Activated CD8-positive, alpha-beta memory T cell treated with anti-CD3 and anti-CD28 coated beads, Interleukin-2, amount 50 U/mL, for 24 hours (primary cell): ENCODE measurements at regions not wholly inside any gene's neighbourhood (a gene's known extent, or its start where the extent isn't known, plus 50 kb on each side); places are given as distances from the start of the nearest gene placed in this dataset.
"Not testable (repeated sequence)": the region's sequence is repeated elsewhere in the genome, so short reads cannot be mapped to it uniquely, and the experiment has no call there.

ENCODE experiments used
- DNase-seq: peaks from one replicate; pipeline ENCODE4 v3.0.0-alpha.2; 2020; ENCODE audit errors: extremely low read depth

DNA sequence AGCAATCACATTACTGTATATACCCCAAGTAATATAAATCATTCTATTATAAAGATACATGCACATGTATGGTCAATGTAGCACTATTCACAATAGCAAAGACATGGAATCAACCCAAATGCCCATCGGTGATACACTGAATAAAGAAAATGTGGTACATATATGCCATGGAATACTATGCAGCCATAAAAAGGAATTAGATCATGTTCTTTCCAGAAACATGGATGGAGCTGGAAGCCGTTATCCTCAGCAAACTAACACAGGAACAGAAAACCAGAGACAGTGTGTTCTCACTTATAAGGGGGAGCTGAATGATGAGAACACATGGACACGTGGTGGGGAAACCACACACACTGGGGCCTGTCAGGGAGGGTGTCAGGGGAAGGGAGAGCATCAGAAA is 1180.9 kb downstream of the REEP3 start:
- DNase-seq, result not testable (repeated sequence)

- no peak for DNase-seq
Observed at GRCh38 chr10:64708884-64709681, 1187.9 kb downstream of the REEP3 start.

DNA sequence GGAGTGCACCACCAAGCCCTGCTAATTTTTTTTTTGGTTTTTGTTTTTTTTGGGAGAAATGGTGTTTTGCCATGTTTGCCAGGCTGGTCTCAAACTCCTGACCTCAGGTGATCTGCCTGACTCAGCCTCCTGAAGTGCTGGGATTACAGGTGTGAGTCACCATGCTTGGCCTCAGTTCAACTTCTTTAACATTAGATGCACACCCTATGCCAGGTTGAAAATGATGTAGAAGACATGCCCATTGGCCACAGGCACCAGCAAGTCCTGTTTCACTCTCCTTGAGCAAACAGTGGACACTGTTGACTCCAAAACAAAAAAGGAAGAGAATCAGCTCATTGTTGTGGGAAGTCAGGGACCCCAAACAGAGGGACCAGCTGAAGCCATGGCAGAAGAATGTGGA is 1205.3 kb downstream of the REEP3 start:
- DNase-seq, result no peak

- DNase-seq, result no peak
Observed at GRCh38 chr10:64731016-64731415, 1209.8 kb downstream of the REEP3 start.

DNA sequence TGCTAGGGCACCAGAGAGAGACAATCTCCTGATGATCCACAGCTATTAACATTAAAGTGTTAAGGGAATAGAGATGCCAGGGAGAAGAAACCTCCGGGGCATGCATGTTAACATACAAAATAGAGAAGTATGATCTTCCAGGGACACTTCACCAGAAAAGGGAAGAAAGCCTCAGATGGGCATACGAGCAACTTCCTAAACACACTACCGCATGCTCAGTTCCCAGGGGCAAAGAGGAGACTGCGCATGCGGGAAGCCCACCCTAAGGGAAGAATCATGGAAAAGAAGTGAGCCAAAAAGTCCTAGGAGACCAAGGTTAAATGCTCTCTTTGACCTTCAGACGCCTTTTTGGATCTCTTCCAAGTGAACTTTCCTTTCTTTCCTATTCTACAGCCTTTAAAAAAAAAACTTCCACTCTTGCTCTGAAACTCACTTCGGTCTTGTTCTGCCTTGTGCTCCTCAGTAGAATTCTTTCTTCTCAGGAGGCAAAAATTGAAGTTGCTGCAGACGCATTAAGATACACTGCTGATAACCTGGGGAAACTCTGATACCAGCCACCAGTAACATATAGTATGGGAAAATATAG is 1211.3 kb downstream of the REEP3 start:
- DNase-seq, result no peak

DNA sequence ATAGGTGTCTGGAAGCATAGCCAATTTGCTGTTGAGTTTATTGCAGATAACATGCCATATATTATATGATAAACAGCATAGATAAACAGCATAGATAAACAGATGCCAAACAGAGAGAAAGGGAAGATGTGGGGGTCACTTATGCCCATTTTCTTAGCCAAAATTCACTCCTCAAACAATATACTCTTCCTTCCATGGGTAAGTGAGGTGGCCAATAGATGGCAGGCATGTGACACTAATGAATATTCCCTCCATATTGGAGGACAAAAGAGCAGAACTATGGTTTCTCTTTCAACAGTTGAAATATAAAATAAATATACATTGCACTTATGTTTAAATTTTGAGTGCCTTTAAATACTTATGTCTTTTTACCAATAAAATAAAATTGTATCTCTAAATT is 1212.8 kb downstream of the REEP3 start:
- DNase-seq, result no peak

DNA sequence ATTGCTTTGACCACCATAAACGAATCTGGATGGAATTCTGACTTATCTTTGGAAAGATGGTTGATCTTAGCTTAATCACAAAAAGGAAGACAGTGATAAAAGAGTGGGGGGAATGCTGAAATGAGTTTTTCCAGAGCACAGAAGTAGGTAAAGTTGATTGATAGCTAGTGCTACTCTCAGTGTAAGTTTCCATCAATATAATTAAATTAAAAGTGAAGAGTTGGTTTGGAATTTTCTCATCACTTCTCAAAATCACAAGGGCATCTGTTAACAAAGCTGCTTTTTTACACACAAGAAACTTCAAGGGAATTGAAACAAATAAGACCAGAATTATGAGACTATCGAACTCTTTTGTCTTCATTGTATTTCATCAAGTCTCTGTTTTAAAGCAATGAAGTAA is 1217.3 kb downstream of the REEP3 start:
- DNase-seq, result no peak

- DNase-seq, result no peak
Observed at GRCh38 chr10:64745565-64745964, 1224.4 kb downstream of the REEP3 start.

- DNase-seq, result no peak
Observed at GRCh38 chr10:64750672-64751071, 1229.5 kb downstream of the REEP3 start.

- no peak for DNase-seq
Observed at GRCh38 chr10:64753516-64753915, 1232.3 kb downstream of the REEP3 start.

DNA sequence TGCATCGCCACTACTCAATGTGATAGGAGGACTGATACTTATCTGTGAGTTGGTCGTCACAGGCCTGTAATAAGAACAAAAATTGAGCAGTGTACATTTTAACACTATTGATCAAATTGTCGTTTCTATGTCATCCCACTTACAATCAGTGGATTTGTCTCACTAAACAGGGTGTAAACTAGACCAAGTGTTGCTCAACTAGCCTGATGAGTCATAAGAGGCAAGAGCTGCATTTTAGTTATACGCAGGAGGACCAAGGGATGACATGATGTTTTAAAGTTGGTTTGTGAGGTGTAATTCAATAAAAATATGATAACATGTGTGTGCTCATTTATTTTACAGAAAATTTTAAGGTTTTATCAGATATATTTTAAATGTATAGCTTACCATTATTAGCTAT is 1239.2 kb downstream of the REEP3 start:
- no peak for DNase-seq

DNA sequence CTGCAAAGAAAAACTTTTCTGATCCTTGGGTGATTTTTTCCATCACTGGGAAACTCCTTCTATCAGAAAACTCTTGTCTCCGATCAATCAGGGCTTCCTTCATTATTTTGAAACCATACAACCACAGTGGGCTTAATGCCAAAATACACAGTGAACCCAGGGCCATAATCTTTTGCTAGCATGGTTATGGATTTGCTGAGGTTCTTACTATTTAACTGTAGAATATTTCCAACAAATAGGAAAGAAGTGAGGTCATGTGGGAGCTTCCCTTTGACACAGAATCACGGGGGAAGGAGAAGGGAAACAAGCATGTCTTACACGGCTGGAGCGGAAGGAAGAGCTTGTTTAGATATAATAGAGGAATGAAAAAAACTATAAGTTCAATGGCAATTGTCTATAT is 1241.7 kb downstream of the REEP3 start:
- DNase-seq, result no peak

DNA sequence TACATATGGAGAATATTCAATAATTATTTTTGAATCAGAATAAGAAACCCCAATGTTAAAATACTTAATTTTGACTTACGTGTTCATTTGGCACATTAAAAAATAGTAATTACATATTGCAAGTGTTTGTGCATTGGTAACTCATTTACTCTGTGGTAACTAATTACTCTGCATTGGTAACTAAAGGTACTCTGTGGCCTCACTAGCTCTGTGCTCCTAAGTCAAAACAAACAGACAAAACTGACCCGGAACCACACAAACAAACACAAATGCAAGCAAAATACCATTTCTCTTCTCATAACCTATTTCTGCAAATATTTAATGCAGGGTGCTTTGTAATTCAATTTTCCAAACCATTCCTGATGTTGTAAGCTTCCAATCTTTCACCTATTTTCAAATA is 1244.3 kb downstream of the REEP3 start:
- DNase-seq, result no peak

DNA sequence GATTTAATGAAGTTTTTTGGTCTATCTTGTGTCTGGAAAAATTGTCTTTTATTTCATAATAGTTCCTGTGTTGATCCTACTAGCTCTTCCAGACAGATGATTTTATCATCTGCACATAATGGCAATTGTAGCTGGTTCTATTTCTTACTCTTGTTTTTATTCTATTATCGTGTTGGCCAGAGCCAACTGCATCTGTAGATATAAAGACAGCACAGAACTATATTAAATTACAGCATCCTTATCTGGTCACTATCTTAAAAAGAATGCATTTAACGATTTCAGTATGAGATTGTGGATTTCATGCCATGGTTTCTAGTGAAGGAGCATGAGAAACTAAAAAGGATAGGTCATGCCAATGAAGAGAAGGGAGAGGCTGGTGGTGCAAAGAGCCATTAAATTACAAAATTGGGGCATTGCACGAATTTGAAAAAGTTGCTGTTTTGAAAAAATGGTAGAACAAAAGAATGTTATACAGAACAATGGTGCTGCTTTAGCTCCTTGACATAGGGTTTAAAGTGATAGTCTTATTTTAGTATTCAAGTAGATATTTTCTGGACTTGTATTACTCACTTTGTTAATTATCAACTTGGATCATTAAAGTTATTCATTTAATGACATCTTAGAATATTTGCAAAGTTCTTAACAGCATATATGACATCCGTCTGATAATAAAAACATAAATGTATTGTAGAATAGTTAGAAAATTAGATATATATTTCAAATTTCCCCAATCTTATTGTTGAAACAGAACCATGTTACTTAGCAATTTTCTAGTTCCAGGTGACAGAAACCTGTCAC is 1250.3 kb downstream of the REEP3 start:
- DNase-seq, result no peak

GRCh38 chr10:64773357-64773756 is 1252.2 kb downstream of the REEP3 start:
- no peak for DNase-seq

DNA sequence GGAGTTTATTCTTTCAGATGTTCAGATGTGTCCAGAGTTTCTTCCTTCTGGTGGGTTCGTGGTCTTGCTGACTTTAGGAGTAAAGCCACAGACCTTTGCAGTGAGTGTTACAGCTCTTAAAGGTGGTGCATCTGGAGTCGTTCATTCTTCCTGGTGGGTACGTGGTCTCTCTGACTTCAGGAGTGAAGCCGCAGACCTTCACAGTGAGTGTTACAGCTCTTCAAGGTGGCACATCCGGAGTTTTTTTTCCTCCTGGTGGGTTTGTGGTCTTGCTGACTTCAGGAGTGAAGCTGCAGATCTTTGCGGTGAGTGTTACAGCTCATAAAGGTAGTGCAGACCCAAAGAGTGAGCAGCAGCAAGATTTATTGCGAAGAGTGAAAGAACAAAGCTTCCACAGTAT is 1263.2 kb downstream of the REEP3 start:
- not testable (repeated sequence) for DNase-seq

DNA sequence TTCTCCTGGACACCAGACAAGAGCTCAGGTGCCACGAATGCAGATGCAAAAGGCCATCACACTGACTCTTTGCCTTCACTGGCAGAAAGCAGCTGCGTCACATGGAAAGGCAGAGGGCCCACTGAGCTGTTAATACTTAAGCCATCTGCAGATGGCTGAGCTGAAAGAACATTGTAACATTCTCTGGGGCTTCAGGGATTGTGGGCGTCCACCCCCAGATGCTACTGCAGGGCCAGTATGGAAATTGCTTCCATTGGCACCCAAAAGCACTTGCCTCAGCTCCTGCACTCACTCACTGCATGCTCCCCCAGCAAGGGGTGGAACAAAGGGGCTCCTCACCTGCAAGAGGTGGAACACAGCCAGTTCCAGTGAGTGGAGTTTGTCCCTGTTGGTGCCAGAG is 1264.6 kb downstream of the REEP3 start:
- no peak for DNase-seq

GRCh38 chr10:64786989-64787388 is 1265.8 kb downstream of the REEP3 start:
- no peak for DNase-seq

GRCh38 chr10:64795847-64796246 is 1274.6 kb downstream of the REEP3 start:
- no peak for DNase-seq

DNA sequence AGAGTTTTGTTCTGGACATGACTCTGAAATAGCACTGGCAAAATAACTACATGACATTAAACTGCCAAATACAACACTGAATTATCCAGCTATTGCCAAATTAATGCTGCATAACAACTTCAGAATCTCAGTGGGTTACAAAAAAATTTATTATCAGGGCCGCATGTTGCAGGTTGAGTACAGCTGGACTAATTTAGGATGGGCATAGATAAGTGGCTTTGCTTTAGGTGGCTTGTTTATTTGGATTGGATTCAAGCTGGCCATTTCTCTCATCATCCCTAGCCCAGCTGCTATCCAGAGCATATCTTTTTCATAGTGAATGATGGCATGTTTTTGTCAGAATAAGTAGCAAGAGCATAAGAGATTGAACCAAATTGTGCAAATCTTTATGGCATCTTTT is 1277.1 kb downstream of the REEP3 start:
- no peak for DNase-seq

DNA sequence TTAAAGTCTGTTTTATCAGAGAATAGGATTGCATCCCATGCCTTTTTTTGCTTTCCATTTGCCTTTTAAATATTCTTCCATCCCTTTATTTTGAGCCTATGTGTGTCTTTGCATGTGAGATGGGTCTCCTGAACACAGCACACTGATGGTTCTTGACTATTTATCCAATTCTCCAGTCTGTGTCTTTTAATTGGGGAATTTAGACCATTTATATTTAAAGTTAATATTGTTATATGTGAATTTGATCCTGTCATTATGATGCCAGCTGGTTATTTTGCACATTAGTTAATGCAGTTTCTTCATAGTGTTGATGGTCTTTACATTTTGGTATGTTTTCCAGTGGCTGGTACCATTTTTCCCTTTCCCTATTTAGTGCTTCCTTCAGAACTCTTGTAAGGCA is 1287.0 kb downstream of the REEP3 start:
- DNase-seq, result not testable (repeated sequence)

DNA sequence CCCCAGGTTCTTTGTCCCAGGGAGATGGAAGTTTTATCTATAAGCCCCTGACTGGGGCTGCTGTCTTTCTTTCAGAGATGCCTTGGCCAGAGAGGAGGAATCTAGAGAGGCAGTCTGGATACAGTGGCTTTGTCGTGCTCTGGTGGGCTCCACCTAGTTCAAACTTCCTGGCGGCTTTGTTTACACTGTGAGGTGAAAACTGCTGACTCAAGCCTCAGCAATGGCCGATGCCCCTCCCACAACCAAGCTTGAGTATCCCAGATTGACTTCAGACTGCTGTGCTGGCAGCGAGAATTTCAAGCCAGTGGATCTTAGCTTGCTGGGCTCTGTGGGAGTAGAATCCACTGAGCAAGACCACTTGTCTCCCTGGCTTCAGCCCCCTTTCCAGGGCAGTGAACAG is 1288.8 kb downstream of the REEP3 start:
- not testable (repeated sequence) for DNase-seq

- DNase-seq, result no peak
Observed at GRCh38 chr10:64813391-64813790, 1292.2 kb downstream of the REEP3 start.
